Endodermal cell (in vitro differentiated cells): ENCODE measurements at regions not wholly inside any gene's neighbourhood (a gene's known extent, or its start where the extent isn't known, plus 50 kb on each side); places are given as distances from the start of the nearest gene placed in this dataset.

Source experiments
- DNase-seq: peaks from one replicate; pipeline ENCODE4 v3.0.0-alpha.2; 2017
- H3K27ac ChIP-seq: 2 replicates; pipeline ENCODE4 v1.5.1; 2013; ENCODE audit warnings: mild to moderate bottlenecking, low read depth, low read length, moderate library complexity
- H3K27me3 ChIP-seq: 2 replicates; pipeline ENCODE4 v1.6.1; 2013; ENCODE audit warnings: mild to moderate bottlenecking, low read length, moderate library complexity; ENCODE audit not compliant: insufficient read depth, control insufficient read depth, poor library complexity, severe bottlenecking
- H3K36me3 ChIP-seq: 2 replicates; pipeline ENCODE4 v1.7.0; 2013; ENCODE audit warnings: mild to moderate bottlenecking, low read length, moderate library complexity; ENCODE audit not compliant: control insufficient read depth, insufficient read depth
- H3K4me1 ChIP-seq: one replicate; pipeline ENCODE4 v1.7.0; 2013; ENCODE audit warnings: low read length; ENCODE audit not compliant: control insufficient read depth, insufficient read depth
- H3K4me3 ChIP-seq: 2 replicates; pipeline ENCODE4 v1.5.1; 2013; ENCODE audit warnings: mild to moderate bottlenecking, low read length, moderate library complexity
- H3K9ac ChIP-seq: 2 replicates; pipeline ENCODE4 v1.6.1; 2013; ENCODE audit warnings: mild to moderate bottlenecking, low read length, moderate library complexity; ENCODE audit not compliant: poor library complexity, severe bottlenecking; ENCODE audit errors: extremely low read depth
- H3K9me3 ChIP-seq: 2 replicates; pipeline ENCODE4 v1.6.1; 2013; ENCODE audit warnings: mild to moderate bottlenecking, low read length, moderate library complexity; ENCODE audit not compliant: control insufficient read depth
- H3K27ac Mint-ChIP-seq: 2 replicates; pipeline ENCODE4 v1.8.0; 2020; ENCODE audit warnings: mixed read lengths
- H3K27me3 Mint-ChIP-seq: 2 replicates; pipeline ENCODE4 v1.8.0; 2021; ENCODE audit warnings: mild to moderate bottlenecking, mixed read lengths; ENCODE audit not compliant: insufficient read depth
- H3K36me3 Mint-ChIP-seq: 2 replicates; pipeline ENCODE4 v1.8.0; 2020; ENCODE audit warnings: low read depth, mixed read lengths
- H3K4me1 Mint-ChIP-seq: 2 replicates; pipeline ENCODE4 v1.8.0; 2020; ENCODE audit warnings: mixed read lengths
- H3K4me3 Mint-ChIP-seq: 2 replicates; pipeline ENCODE4 v1.8.0; 2020; ENCODE audit warnings: mild to moderate bottlenecking, moderate library complexity, mixed read lengths
- H3K9me3 Mint-ChIP-seq: 2 replicates; pipeline ENCODE4 v1.8.0; 2020; ENCODE audit warnings: mild to moderate bottlenecking, mixed read lengths
- WGBS, 2 experiments: methylation state at CpG; one replicate each; pipeline versions ENCODE4 v1.1.5 to v1.1.7; 2013; ENCODE audit warnings: missing lambda C conversion rate in 2 of 2, mixed read lengths in 1 of 2; ENCODE audit not compliant: insufficient coverage in 1 of 2, insufficient read length in 1 of 2; 5-methylcytosine and 5-hydroxymethylcytosine counted together
- TF ChIP-seq, protein P1 (sequence below): fragments of 200-600 bp; sonication (generic); conservative IDR thresholded peaks from 2 replicates; pipeline ENCODE4 v1.5.0; 2021; ENCODE audit warnings: antibody characterized with exemption, mild to moderate bottlenecking

GRCh38 chr1:177423090-177423489 is 252.3 kb downstream of the BRINP2 start:
- H3K4me1 Mint-ChIP-seq: peaks cover 3% of the 10 kb centered on the region
- H3K4me3 Mint-ChIP-seq: no peak overlapping the region
- H3K9ac ChIP-seq: no peak overlapping the region
- peaks cover 22% of the 10 kb centered on the region for H3K27me3 Mint-ChIP-seq
- H3K27ac ChIP-seq: no peak overlapping the region
- no peaks in the 10 kb centered on the region for H3K4me1 ChIP-seq
- H3K36me3 ChIP-seq: no peaks in the 10 kb centered on the region
- no peak overlapping the region for H3K27ac Mint-ChIP-seq
- peaks cover 12% of the 10 kb centered on the region for H3K27me3 ChIP-seq
- no peak for DNase-seq
- H3K4me3 ChIP-seq: no peak overlapping the region
- TF ChIP-seq, protein P1, sequence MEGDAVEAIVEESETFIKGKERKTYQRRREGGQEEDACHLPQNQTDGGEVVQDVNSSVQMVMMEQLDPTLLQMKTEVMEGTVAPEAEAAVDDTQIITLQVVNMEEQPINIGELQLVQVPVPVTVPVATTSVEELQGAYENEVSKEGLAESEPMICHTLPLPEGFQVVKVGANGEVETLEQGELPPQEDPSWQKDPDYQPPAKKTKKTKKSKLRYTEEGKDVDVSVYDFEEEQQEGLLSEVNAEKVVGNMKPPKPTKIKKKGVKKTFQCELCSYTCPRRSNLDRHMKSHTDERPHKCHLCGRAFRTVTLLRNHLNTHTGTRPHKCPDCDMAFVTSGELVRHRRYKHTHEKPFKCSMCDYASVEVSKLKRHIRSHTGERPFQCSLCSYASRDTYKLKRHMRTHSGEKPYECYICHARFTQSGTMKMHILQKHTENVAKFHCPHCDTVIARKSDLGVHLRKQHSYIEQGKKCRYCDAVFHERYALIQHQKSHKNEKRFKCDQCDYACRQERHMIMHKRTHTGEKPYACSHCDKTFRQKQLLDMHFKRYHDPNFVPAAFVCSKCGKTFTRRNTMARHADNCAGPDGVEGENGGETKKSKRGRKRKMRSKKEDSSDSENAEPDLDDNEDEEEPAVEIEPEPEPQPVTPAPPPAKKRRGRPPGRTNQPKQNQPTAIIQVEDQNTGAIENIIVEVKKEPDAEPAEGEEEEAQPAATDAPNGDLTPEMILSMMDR: no peak
- WGBS, 2 experiments: 79 to 100% methylated on average over 1 to 2 of the region's 2 CpGs
- H3K36me3 Mint-ChIP-seq: no peaks in the 10 kb centered on the region
- no peaks in the 10 kb centered on the region for H3K9me3 ChIP-seq
- no peaks in the 10 kb centered on the region for H3K9me3 Mint-ChIP-seq

- Histone ChIP-seq H3K9me3 (no peaks in the 10 kb centered on the region), H3K27ac (no peak overlapping the region), H3K4me1 (no peaks in the 10 kb centered on the region), H3K27me3 (peaks cover 9% of the 10 kb centered on the region), H3K36me3 (no peaks in the 10 kb centered on the region), H3K9ac (no peak overlapping the region), H3K4me3 (no peak overlapping the region)
- TF ChIP-seq, protein P1: no peak
- Mint-ChIP-seq H3K36me3 (no peaks in the 10 kb centered on the region), H3K27me3 (peaks cover 19% of the 10 kb centered on the region), H3K9me3 (no peaks in the 10 kb centered on the region), H3K27ac (no peak overlapping the region), H3K4me1 (peaks cover 11% of the 10 kb centered on the region), H3K4me3 (no peak overlapping the region)
- WGBS, 2 experiments: 66 to 69% methylated on average over 2 to 3 of the region's 3 CpGs
- no peak for DNase-seq
These were observed 243.3 kb downstream of the BRINP2 start for GRCh38 chr1:177413982-177414596.

DNA sequence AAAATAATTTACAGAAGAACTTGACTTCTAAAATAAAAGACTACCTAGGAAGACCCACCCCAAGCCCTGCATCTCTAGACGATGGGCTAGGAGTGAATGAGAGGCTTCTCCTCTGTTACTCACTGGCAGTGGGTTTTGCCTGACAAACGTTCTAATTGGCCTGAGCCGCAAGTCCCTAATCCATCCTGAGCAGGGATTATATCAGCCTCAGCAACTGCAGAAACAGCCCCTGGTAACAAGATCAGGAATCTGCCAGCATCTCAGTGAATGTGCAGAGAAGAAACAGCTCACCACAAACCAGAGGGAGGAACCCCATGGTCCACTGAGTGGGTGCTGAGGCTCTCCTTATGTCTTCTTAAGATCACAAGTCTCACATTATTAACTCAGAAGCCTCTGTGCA is 240.6 kb downstream of the BRINP2 start:
- no peaks in the 10 kb centered on the region for H3K36me3 ChIP-seq
- 74 to 83% methylated on average over 2 to 3 of the region's 3 CpGs for WGBS, 2 experiments
- Mint-ChIP-seq H3K4me1 (peaks cover 11% of the 10 kb centered on the region), H3K27me3 (peaks cover 14% of the 10 kb centered on the region), H3K36me3 (no peaks in the 10 kb centered on the region), H3K27ac (no peak overlapping the region), H3K9me3 (peaks cover 19% of the 10 kb centered on the region), H3K4me3 (no peak overlapping the region)
- H3K9me3 ChIP-seq: peaks cover 6% of the 10 kb centered on the region
- H3K27me3 ChIP-seq: peaks cover 9% of the 10 kb centered on the region
- H3K9ac ChIP-seq: no peak overlapping the region
- H3K27ac ChIP-seq: no peak overlapping the region
- H3K4me1 ChIP-seq: no peaks in the 10 kb centered on the region
- no peak for DNase-seq
- H3K4me3 ChIP-seq: no peak overlapping the region
- TF ChIP-seq, protein P1: no peak
